Mucosa of descending colon (tissue), 3 donors: ENCODE measurements at regions not wholly inside any gene's neighbourhood (a gene's known extent, or its start where the extent isn't known, plus 50 kb on each side); places are given as distances from the start of the nearest gene placed in this dataset.

Experiments
- ATAC-seq: fragments of 200-7000 bp; cut with Tn5 transposase; one replicate; pipeline ENCODE4 v1.9.1; 2020; ENCODE audit warnings: mild to moderate bottlenecking, moderate library complexity
- DNase-seq, 3 donors: peaks; one replicate each; pipeline ENCODE4 v3.0.0-alpha.2; 2020
- H3K36me3 ChIP-seq: fragments of 200-600 bp; one replicate; pipeline ENCODE4 v1.8.0; 2021; ENCODE audit warnings: low read depth, mild to moderate bottlenecking
- H3K4me1 ChIP-seq: fragments of 200-600 bp; one replicate; pipeline ENCODE4 v1.8.0; 2021; ENCODE audit warnings: low read depth, mild to moderate bottlenecking
- H3K4me3 ChIP-seq: fragments of 200-600 bp; one replicate; pipeline ENCODE4 v1.8.0; 2021; ENCODE audit warnings: mild to moderate bottlenecking
- H3K9me3 ChIP-seq: fragments of 200-600 bp; one replicate; pipeline ENCODE4 v1.8.0; 2021; ENCODE audit warnings: mild to moderate bottlenecking
- intact Hi-C, 2 donors: fragments of 100-400 bp; cut with DNase I in 1 of 2; cut with micrococcal nuclease in 1 of 2; formaldehyde crosslinking; loops; one replicate each; pipeline versions ENCODE4 v1.11.0 to v1.11.1; 2022; cut with DNase I, micrococcal nuclease
- TF ChIP-seq, protein P1 (sequence below): fragments of 200-600 bp; IDR thresholded peaks from one replicate; pipeline ENCODE4 v1.8.0; 2022; ENCODE audit warnings: antibody characterized with exemption, mild to moderate bottlenecking
- donor health status: DM: no; HTN: no; CAD: no; lungs with moderate emphysema.
- donor health status: DM: no; HTN: no; CAD: no.
- donor health status: DM: no; HTN: yes; CAD: no.

DNA sequence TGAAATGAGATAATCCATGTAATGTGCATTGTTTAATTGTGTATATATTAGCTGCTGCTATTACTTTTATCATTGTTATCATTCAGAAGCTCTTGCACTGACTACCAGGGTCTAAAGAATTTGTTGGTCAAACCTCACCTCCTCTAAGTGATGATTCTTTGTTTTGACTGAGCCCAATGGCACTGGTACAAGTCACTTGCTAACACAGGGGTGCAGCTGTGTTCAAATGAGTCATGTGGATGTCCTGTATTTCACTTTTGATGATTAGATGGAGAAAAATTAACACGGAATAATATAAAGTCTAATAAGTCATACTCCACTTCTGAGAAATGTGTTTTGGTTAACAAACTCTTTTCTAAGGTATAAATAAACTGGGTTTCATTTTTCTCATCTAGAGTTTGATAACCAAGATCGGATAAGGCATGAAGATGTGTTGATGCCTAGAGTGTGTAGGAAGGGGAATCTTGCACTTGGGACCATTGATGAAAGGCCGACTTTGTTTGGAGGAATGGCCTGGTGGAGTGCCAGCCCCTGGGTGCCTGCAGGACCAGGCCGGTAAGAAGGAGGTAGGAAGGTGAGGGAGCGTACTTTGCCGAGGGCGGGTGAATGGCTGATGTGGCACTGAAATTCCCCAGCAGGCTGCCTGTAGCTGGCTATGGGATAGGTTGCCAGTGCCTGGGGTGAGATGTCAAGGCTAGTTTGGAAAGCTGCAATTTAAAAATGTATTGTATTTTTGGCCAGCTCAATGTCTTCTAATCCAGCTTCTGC, 244.7 kb upstream of the ZPLD1 start:
- H3K4me3 ChIP-seq = no peak overlapping the region
- H3K9me3 ChIP-seq = no peaks in the 10 kb centered on the region
- no peaks in the 10 kb centered on the region for H3K36me3 ChIP-seq
- intact Hi-C loops = no loop called here
- no peak for ATAC-seq
- DNase-seq = no peak
- H3K4me1 ChIP-seq = no peaks in the 10 kb centered on the region
- TF ChIP-seq, protein P1, sequence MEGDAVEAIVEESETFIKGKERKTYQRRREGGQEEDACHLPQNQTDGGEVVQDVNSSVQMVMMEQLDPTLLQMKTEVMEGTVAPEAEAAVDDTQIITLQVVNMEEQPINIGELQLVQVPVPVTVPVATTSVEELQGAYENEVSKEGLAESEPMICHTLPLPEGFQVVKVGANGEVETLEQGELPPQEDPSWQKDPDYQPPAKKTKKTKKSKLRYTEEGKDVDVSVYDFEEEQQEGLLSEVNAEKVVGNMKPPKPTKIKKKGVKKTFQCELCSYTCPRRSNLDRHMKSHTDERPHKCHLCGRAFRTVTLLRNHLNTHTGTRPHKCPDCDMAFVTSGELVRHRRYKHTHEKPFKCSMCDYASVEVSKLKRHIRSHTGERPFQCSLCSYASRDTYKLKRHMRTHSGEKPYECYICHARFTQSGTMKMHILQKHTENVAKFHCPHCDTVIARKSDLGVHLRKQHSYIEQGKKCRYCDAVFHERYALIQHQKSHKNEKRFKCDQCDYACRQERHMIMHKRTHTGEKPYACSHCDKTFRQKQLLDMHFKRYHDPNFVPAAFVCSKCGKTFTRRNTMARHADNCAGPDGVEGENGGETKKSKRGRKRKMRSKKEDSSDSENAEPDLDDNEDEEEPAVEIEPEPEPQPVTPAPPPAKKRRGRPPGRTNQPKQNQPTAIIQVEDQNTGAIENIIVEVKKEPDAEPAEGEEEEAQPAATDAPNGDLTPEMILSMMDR = no peak

DNA sequence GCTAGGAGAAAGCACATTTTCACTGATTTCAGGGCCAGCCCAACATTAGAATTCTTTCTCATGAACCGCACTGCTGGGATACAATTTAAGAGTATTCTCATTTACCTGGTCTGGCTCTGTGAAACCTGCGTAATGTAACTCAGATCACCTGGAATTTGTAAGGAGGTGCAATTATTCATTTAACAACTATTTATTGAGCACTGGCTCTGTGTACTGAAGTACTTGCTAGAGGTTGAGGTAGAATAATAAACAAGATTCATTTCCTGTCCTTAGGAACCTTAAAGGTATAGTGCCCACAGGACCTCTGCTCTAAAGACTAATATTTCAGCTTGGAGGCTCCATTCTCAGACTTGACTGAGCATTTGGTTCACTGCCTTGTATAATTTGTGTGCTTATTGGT, 242.2 kb upstream of the ZPLD1 start:
- Histone ChIP-seq H3K4me1 (no peaks in the 10 kb centered on the region), H3K36me3 (no peaks in the 10 kb centered on the region), H3K9me3 (no peaks in the 10 kb centered on the region), H3K4me3 (no peak overlapping the region)
- intact Hi-C loops = no loop called here
- DNase-seq (no peak), ATAC-seq (no peak)
- TF ChIP-seq, protein P1 = no peak

DNA sequence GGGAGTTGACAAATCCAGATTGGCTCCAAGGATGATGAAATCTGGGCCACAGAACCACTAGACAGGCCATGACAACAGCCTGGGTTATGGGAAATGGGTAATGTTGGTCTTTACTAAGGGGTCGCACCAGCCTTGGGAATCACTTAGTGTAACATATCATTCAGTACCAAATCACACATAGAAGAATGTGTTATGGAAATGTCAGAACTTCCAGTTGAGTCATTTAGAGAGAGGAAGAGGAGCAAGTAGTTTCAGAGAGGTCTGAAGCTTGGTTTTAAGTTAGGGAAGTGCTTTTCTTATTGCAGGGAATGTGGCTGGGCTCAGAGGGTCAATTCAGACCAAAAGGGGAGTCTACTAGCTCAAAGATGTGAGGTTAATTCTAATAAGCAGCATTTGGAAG, 241.6 kb upstream of the ZPLD1 start:
- ATAC-seq (no peak), DNase-seq (no peak)
- TF ChIP-seq, protein P1 = no peak
- intact Hi-C loops = no loop called here
- no peaks in the 10 kb centered on the region for H3K4me1 ChIP-seq
- no peak overlapping the region for H3K4me3 ChIP-seq
- H3K9me3 ChIP-seq = no peaks in the 10 kb centered on the region
- no peaks in the 10 kb centered on the region for H3K36me3 ChIP-seq

DNA sequence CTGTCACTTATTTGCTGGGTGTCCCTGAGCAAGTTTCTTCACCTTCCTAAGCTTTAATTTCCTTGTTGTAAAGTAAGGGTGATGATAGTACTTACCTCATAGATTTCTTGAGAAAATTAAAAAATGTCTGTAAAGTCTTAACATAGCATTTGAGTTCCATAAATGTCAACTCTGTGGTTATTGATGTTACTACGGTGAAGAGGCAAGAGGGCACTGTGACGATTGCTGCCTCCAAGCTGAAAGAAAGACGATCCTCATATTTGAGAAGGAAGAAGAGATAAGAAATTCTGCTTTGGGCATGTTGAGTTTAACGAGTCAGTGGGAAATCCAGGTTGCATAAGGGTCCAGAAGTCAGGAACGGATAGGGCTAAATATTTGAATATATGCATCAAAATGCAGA, 240.8 kb upstream of the ZPLD1 start:
- H3K4me1 ChIP-seq = no peaks in the 10 kb centered on the region
- no peak for ATAC-seq
- no peaks in the 10 kb centered on the region for H3K9me3 ChIP-seq
- no peak for DNase-seq
- intact Hi-C loops = no loop called here
- H3K36me3 ChIP-seq = no peaks in the 10 kb centered on the region
- TF ChIP-seq, protein P1 = no peak
- H3K4me3 ChIP-seq = no peak overlapping the region

DNA sequence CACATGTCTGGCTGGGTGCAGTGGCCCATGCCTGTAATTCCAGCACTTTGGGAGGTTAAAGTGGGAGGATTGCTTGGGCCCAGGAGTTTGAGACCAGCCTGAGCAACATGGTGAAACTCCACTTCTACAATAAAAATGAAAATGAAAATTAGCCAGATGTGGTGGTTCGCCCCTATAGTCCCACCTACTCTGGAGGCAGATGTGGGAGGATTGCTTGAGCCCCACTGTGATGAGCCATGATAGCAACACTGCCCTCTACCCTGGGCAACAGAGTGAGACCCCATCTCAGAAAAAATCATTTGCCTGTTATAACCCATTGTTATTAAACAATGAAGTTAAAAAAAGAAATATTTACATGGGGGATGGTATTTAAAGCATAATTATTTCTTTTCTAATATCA, 240.1 kb upstream of the ZPLD1 start:
- intact Hi-C loops = no loop called here
- TF ChIP-seq, protein P1 = no peak

More for the DNA sequence above, 240.1 kb upstream of the ZPLD1 start:
- H3K4me3 ChIP-seq = no peak overlapping the region
- no peaks in the 10 kb centered on the region for H3K4me1 ChIP-seq
- H3K36me3 ChIP-seq = no peaks in the 10 kb centered on the region
- no peaks in the 10 kb centered on the region for H3K9me3 ChIP-seq
- no peak for ATAC-seq
- DNase-seq = no peak
